WTC11 (cell line): ENCODE measurements at regions not wholly inside any gene's neighbourhood (a gene's known extent, or its start where the extent isn't known, plus 50 kb on each side); places are given as distances from the start of the nearest gene placed in this dataset.

Experiments used
- FOXJ3 ChIP-seq: sonication (generic); formaldehyde crosslinking; IDR thresholded peaks from 2 replicates; pipeline ENCODE4 v1.9.0; 2021; ENCODE audit warnings: missing genetic modification reagents, mild to moderate bottlenecking, borderline replicate concordance
- MYBL2 ChIP-seq: sonication (generic); formaldehyde crosslinking; IDR thresholded peaks from 2 replicates; pipeline ENCODE4 v1.8.1; 2023; ENCODE audit warnings: mild to moderate bottlenecking, moderate library complexity, missing genetic modification reagents
- NFE2L1 ChIP-seq: sonication (generic); formaldehyde crosslinking; IDR thresholded peaks from 2 replicates; pipeline ENCODE4 v1.8.1; 2023; ENCODE audit warnings: missing genetic modification reagents
- NR2C2 ChIP-seq: sonication (generic); formaldehyde crosslinking; IDR thresholded peaks from 2 replicates; pipeline ENCODE4 v1.8.0; 2022; ENCODE audit warnings: mild to moderate bottlenecking, missing genetic modification reagents
- TEAD4 ChIP-seq: sonication (generic); formaldehyde crosslinking; IDR thresholded peaks from 2 replicates; pipeline ENCODE4 v1.8.0; 2022; ENCODE audit warnings: mild to moderate bottlenecking, missing genetic modification reagents
- TF ChIP-seq, protein P1 (sequence below): fragments of 200-600 bp; IDR thresholded peaks from 2 replicates; pipeline ENCODE4 v1.8.0; 2022; ENCODE audit warnings: antibody characterized with exemption

DNA sequence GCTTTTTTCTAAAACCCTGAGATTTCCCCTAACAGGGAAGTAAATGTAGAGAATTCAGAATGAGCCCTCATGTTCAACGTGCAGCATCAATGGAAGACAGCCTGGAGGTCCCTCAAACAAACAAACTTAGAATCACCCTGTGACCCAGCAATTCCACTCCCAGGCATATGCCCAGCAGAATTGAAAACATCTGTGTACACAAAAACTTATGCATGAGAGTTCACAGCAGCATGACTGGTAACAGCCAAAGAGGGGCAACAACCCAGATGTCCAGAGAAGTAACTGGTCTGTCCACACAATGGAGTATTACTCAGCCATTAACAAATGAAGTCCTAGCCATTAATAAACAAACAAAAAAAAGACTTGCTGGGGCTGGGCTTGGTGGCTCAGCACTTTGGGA, 252.7 kb downstream of the PARN start:
- TF ChIP-seq, protein P1, sequence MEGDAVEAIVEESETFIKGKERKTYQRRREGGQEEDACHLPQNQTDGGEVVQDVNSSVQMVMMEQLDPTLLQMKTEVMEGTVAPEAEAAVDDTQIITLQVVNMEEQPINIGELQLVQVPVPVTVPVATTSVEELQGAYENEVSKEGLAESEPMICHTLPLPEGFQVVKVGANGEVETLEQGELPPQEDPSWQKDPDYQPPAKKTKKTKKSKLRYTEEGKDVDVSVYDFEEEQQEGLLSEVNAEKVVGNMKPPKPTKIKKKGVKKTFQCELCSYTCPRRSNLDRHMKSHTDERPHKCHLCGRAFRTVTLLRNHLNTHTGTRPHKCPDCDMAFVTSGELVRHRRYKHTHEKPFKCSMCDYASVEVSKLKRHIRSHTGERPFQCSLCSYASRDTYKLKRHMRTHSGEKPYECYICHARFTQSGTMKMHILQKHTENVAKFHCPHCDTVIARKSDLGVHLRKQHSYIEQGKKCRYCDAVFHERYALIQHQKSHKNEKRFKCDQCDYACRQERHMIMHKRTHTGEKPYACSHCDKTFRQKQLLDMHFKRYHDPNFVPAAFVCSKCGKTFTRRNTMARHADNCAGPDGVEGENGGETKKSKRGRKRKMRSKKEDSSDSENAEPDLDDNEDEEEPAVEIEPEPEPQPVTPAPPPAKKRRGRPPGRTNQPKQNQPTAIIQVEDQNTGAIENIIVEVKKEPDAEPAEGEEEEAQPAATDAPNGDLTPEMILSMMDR = no peak
- TF ChIP-seq NR2C2 = no peak
- TF ChIP-seq TEAD4 (CRISPR knock-in tag) = no peak
- no peak for TF ChIP-seq MYBL2 (CRISPR knock-in tag)
- no peak for TF ChIP-seq FOXJ3
- TF ChIP-seq NFE2L1 (CRISPR knock-in tag) = no peak
